ENCODE measurements at regions not wholly inside any gene's neighbourhood (a gene's known extent, or its start where the extent isn't known, plus 50 kb on each side); places are given as distances from the start of the nearest gene placed in this dataset.

GRCh38 chr6:28727559-28728211, 196.1 kb downstream of the TRIM27 start:
- TF ChIP-seq CTCF (IDR thresholded peaks at IDR 0.05; ENCODE audit: poor library complexity, severe bottlenecking) (no peak), POLR2AphosphoS5 (IDR thresholded peaks at IDR 0.05) (no peak), EZH2 (IDR thresholded peaks at IDR 0.05; ENCODE audit: borderline replicate concordance, insufficient read depth, low read length, poor library complexity, severe bottlenecking) (no peak), EP300 (conservative IDR thresholded peaks at IDR 0.05; ENCODE audit: poor library complexity, severe bottlenecking) (no peak), TAF1 (IDR thresholded peaks at IDR 0.05; ENCODE audit: low read depth) (no peak), RAD21 (conservative IDR thresholded peaks at IDR 0.05) (no peak), REST (IDR thresholded peaks at IDR 0.05; ENCODE audit: borderline replicate concordance) (no peak), MXI1 (conservative IDR thresholded peaks at IDR 0.05; ENCODE audit: poor library complexity, severe bottlenecking) (no peak), SMC3 (conservative IDR thresholded peaks at IDR 0.05; ENCODE audit: poor library complexity) (no peak)

Measured in neural cell (in vitro differentiated cells).